SK-N-SH (cell line): ENCODE measurements at regions not wholly inside any gene's neighbourhood (a gene's known extent, or its start where the extent isn't known, plus 50 kb on each side); places are given as distances from the start of the nearest gene placed in this dataset.

Experiments
- CTCF ChIP-seq: fragments of 200-600 bp; sonication (generic); IDR thresholded peaks from 2 replicates; pipeline ENCODE4 v1.6.1; 2017; ENCODE audit warnings: antibody characterized with exemption, mild to moderate bottlenecking, moderate library complexity
- EP300 ChIP-seq, 2 experiments: IDR thresholded peaks; 2 replicates each; pipeline versions ENCODE4 v1.4.0 to v1.6.1; 2012; ENCODE audit warnings: borderline replicate concordance in 1 of 2, low read depth in 1 of 2, low read length in 1 of 2

- no peak for TF ChIP-seq CTCF
- TF ChIP-seq EP300 (IDR thresholded peaks at IDR 0.05; ENCODE audit: borderline replicate concordance in 1 of 2, low read depth in 1 of 2, low read length in 1 of 2) = no peak
Measured at GRCh38 chr10:60613434-60613833, 164.8 kb upstream of the CDK1 start.
